ENCODE measurements at regions not wholly inside any gene's neighbourhood (a gene's known extent, or its start where the extent isn't known, plus 50 kb on each side); places are given as distances from the start of the nearest gene placed in this dataset.

GRCh38 chr10:111998728-111999127 lies 184.8 kb downstream of the GPAM start:
- no peak overlapping the region for H3K4ac ChIP-seq (ENCODE audit: low read depth, low read length)
- TF ChIP-seq CEBPB (IDR thresholded peaks at IDR 0.05; ENCODE audit: low read depth, low read length) (no peak), MAFK (IDR thresholded peaks at IDR 0.05; ENCODE audit: low read depth, low read length) (no peak), NFE2L2 (IDR thresholded peaks at IDR 0.05; ENCODE audit: low read depth, low read length) (no peak), SMC3 (IDR thresholded peaks at IDR 0.05; ENCODE audit: low read depth, low read length) (no peak), MXI1 (IDR thresholded peaks at IDR 0.05; ENCODE audit: borderline replicate concordance, low read depth, low read length) (no peak), BHLHE40 (IDR thresholded peaks at IDR 0.05; ENCODE audit: low read depth, low read length) (no peak), CHD1 (IDR thresholded peaks at IDR 0.05; ENCODE audit: low read depth, low read length) (no peak)
- TF ChIP-seq, protein P1, sequence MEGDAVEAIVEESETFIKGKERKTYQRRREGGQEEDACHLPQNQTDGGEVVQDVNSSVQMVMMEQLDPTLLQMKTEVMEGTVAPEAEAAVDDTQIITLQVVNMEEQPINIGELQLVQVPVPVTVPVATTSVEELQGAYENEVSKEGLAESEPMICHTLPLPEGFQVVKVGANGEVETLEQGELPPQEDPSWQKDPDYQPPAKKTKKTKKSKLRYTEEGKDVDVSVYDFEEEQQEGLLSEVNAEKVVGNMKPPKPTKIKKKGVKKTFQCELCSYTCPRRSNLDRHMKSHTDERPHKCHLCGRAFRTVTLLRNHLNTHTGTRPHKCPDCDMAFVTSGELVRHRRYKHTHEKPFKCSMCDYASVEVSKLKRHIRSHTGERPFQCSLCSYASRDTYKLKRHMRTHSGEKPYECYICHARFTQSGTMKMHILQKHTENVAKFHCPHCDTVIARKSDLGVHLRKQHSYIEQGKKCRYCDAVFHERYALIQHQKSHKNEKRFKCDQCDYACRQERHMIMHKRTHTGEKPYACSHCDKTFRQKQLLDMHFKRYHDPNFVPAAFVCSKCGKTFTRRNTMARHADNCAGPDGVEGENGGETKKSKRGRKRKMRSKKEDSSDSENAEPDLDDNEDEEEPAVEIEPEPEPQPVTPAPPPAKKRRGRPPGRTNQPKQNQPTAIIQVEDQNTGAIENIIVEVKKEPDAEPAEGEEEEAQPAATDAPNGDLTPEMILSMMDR (conservative IDR thresholded peaks at IDR 0.05; ENCODE audit: low read depth, low read length): no peak
- TF ChIP-seq, protein P2, sequence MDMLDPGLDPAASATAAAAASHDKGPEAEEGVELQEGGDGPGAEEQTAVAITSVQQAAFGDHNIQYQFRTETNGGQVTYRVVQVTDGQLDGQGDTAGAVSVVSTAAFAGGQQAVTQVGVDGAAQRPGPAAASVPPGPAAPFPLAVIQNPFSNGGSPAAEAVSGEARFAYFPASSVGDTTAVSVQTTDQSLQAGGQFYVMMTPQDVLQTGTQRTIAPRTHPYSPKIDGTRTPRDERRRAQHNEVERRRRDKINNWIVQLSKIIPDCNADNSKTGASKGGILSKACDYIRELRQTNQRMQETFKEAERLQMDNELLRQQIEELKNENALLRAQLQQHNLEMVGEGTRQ (IDR thresholded peaks at IDR 0.05; ENCODE audit: low read depth, low read length): no peak
- H3K23ac ChIP-seq (ENCODE audit: low read depth, low read length): no peak overlapping the region
- H2AK9ac ChIP-seq (replicated peaks; ENCODE audit: low read depth, low read length, poor library complexity): no peak overlapping the region
- H3K56ac ChIP-seq (ENCODE audit: extremely low read depth, insufficient read depth, low read length): no peak overlapping the region
- no peak overlapping the region for H2AK5ac ChIP-seq (ENCODE audit: low read depth, low read length)
- H3K27ac ChIP-seq (ENCODE audit: insufficient read depth, low read length): no peak overlapping the region
- intact Hi-C loops (cut with micrococcal nuclease): no loop called here
- dilution Hi-C loops (cut with HindIII; ENCODE audit: low sequenced_read_pairs, unreplicated experiment): no loop called here
- H2BK120ac ChIP-seq (ENCODE audit: low read depth, low read length): no peak overlapping the region
- no peaks in the 10 kb centered on the region for H3K79me1 ChIP-seq (ENCODE audit: low read depth in 1 of 2, low read length in 2 of 2)
- no peak overlapping the region for H4K8ac ChIP-seq (ENCODE audit: low read depth in 2 of 2, low read length in 2 of 2)
- no peak overlapping the region for H2BK5ac ChIP-seq (ENCODE audit: low read depth, low read length, poor library complexity, severe bottlenecking)
- H3K18ac ChIP-seq (ENCODE audit: low read depth, low read length): no peak overlapping the region
- H2AFZ ChIP-seq (replicated peaks; ENCODE audit: low read length, poor library complexity): no peak overlapping the region
- no peak overlapping the region for H3K9ac ChIP-seq (ENCODE audit: low read depth, low read length)
- no peak overlapping the region for H3K4me3 ChIP-seq (ENCODE audit: insufficient read depth, low read depth, low read length)
- no peaks in the 10 kb centered on the region for H3K27me3 ChIP-seq (ENCODE audit: control insufficient read depth, insufficient read depth, low read length)
- POLR2A ChIA-PET (ENCODE audit: unreplicated experiment): no interaction called here
- H4K20me1 ChIP-seq (ENCODE audit: insufficient read depth, low read length): no peaks in the 10 kb centered on the region
- WGBS, 2 experiments (ENCODE audit: extremely low coverage in 2 of 2, insufficient read length in 1 of 2): no CpG with 5 or more reads among the region's 7 CpGs
- in situ Hi-C loops (cut with MboI; ENCODE audit: low sequenced_read_pairs): no loop called here
- ATAC-seq (ENCODE audit: low read depth): no peak
- H3K4me1 ChIP-seq (ENCODE audit: control insufficient read depth, insufficient read depth, low read length): no peaks in the 10 kb centered on the region
- no peak overlapping the region for H4K91ac ChIP-seq (ENCODE audit: insufficient read depth, low read depth, low read length)
- H4K5ac ChIP-seq (ENCODE audit: low read depth, low read length): no peak overlapping the region
- no peak overlapping the region for H3K14ac ChIP-seq (replicated peaks; ENCODE audit: low read depth, low read length)
- no peaks in the 10 kb centered on the region for H3K9me1 ChIP-seq (ENCODE audit: insufficient read depth, low read length)
- H2BK20ac ChIP-seq (ENCODE audit: low read depth, low read length): no peak overlapping the region
- no TSS peak for BruUV-seq (replicated peaks)
- H3K36me3 ChIP-seq (ENCODE audit: control insufficient read depth, insufficient read depth, low read length): no peaks in the 10 kb centered on the region
- peaks cover 16% of the 10 kb centered on the region for H3K9me3 ChIP-seq (ENCODE audit: control insufficient read depth, insufficient read depth, low read length)
- H3K4me2 ChIP-seq (ENCODE audit: low read depth, low read length): no peak overlapping the region
- CTCF ChIA-PET: no interaction called here
- H2BK15ac ChIP-seq (ENCODE audit: low read depth, low read length): no peak overlapping the region
- DNase-seq: no peak
